Kidney glomerular epithelial cell (primary cell): ENCODE measurements at regions not wholly inside any gene's neighbourhood (a gene's known extent, or its start where the extent isn't known, plus 50 kb on each side); places are given as distances from the start of the nearest gene placed in this dataset.

Source experiments
- DNase-seq: peaks from one replicate; lab custom pipeline; 2025; lab: John Stamatoyannopoulos, UW

- no peak for DNase-seq
Measured at GRCh38 chr5:38643616-38644015, 87.2 kb upstream of the LIFR start.

- DNase-seq, result no peak
Measured at GRCh38 chr5:38645508-38645907, 89.1 kb upstream of the LIFR start.

GRCh38 chr5:38648703-38649291 lies 92.4 kb upstream of the LIFR start:
- no peak for DNase-seq

- DNase-seq, result no peak
Measured at GRCh38 chr5:38650540-38650939, 94.1 kb upstream of the LIFR start.

- peak; percentile 36 for DNase-seq
Measured at GRCh38 chr5:38650946-38651345, 94.5 kb upstream of the LIFR start.

GRCh38 chr5:38651806-38652205 lies 95.4 kb upstream of the LIFR start:
- DNase-seq, result no peak

GRCh38 chr5:38653389-38653788 lies 96.9 kb upstream of the LIFR start:
- DNase-seq, result no peak

- DNase-seq, result no peak
Measured at GRCh38 chr5:38655691-38656090, 99.2 kb upstream of the LIFR start.

- no peak for DNase-seq
Measured at GRCh38 chr5:38656568-38656967, 100.1 kb upstream of the LIFR start.

GRCh38 chr5:38657020-38657419 lies 100.6 kb upstream of the LIFR start:
- DNase-seq, result no peak

- peak; percentile 61 for DNase-seq
Measured at GRCh38 chr5:38660194-38660668, 103.8 kb upstream of the LIFR start.

GRCh38 chr5:38662090-38662489 lies 105.6 kb upstream of the LIFR start:
- no peak for DNase-seq

- DNase-seq, result no peak
Measured at GRCh38 chr5:38663249-38663648, 106.8 kb upstream of the LIFR start.

- DNase-seq, result peak; percentile 48
Measured at GRCh38 chr5:38666668-38667498, 110.4 kb upstream of the LIFR start.

GRCh38 chr5:38667499-38667776 lies 111.0 kb upstream of the LIFR start:
- no peak for DNase-seq

- no peak for DNase-seq
Measured at GRCh38 chr5:38669361-38669880, 113.0 kb upstream of the LIFR start.

GRCh38 chr5:38670066-38670465 lies 113.6 kb upstream of the LIFR start:
- DNase-seq, result no peak

- no peak for DNase-seq
Measured at GRCh38 chr5:38670878-38671277, 114.4 kb upstream of the LIFR start.

GRCh38 chr5:38672059-38672788 lies 115.8 kb upstream of the LIFR start:
- no peak for DNase-seq

- DNase-seq, result no peak
Measured at GRCh38 chr5:38673671-38674071, 117.2 kb upstream of the LIFR start.

GRCh38 chr5:38675443-38675842 lies 119.0 kb upstream of the LIFR start:
- DNase-seq, result no peak

GRCh38 chr5:38677636-38678035 lies 121.2 kb upstream of the LIFR start:
- no peak for DNase-seq

GRCh38 chr5:38678076-38678475 lies 121.6 kb upstream of the LIFR start:
- no peak for DNase-seq
